Ishikawa (cell line): ENCODE measurements at regions not wholly inside any gene's neighbourhood (a gene's known extent, or its start where the extent isn't known, plus 50 kb on each side); places are given as distances from the start of the nearest gene placed in this dataset.

Experiments
- CEBPB ChIP-seq: IDR thresholded peaks from 2 replicates; pipeline ENCODE4 v1.6.1; 2012
- CREB1 ChIP-seq: IDR thresholded peaks from 2 replicates; pipeline ENCODE4 v1.6.1; 2012; ENCODE audit warnings: low read depth
- EGR1 ChIP-seq: IDR thresholded peaks from 2 replicates; pipeline ENCODE4 v1.6.1; 2012
- EP300 ChIP-seq: IDR thresholded peaks from 2 replicates; pipeline ENCODE4 v1.6.1; 2012; ENCODE audit warnings: borderline replicate concordance
- FOXM1 ChIP-seq: IDR thresholded peaks from 2 replicates; pipeline ENCODE4 v1.6.1; 2012; ENCODE audit warnings: low read depth, borderline replicate concordance
- RAD21 ChIP-seq: IDR thresholded peaks from 2 replicates; pipeline ENCODE4 v1.6.1; 2012; ENCODE audit warnings: low read depth
- TAF1 ChIP-seq: IDR thresholded peaks from 2 replicates; pipeline ENCODE4 v1.6.1; 2012; ENCODE audit warnings: low read depth, mild to moderate bottlenecking
- TCF12 ChIP-seq: IDR thresholded peaks from 2 replicates; pipeline ENCODE4 v1.6.1; 2012; ENCODE audit warnings: low read depth
- ZBTB7A ChIP-seq: IDR thresholded peaks from 2 replicates; pipeline ENCODE4 v1.6.1; 2012; ENCODE audit warnings: low read depth
- TF ChIP-seq, protein P1 (sequence below): IDR thresholded peaks from 2 replicates; pipeline ENCODE4 v1.6.1; 2012
- TF ChIP-seq, protein P2 (sequence below): IDR thresholded peaks from 2 replicates; pipeline ENCODE4 v1.6.1; 2012; ENCODE audit warnings: low read depth, mild to moderate bottlenecking

DNA sequence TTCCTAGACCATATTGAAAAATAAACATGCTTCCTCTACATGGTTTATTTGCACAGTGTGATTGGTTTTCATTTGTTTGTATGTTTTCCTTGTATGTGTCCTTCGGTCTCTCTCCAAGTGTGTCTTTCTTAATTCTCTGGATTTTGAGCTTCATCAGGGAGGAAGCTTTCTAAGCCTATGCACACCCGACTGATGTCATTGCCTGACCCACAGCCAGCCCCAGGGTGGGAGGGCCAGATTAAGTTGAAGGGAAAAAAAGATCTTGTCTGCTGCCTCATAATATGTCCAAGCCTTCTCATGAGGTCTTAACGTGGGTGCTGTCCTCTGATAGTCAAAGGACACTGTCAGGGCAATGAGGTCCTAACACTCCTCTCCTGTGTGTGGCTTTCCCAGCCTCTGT is 115.2 kb downstream of the MARCHF4 start:
- TF ChIP-seq TAF1 (no peak), FOXM1 (no peak), TCF12 (no peak), EP300 (no peak), EGR1 (no peak), RAD21 (no peak), ZBTB7A (no peak), CEBPB (no peak), CREB1 (no peak)
- TF ChIP-seq, protein P1, sequence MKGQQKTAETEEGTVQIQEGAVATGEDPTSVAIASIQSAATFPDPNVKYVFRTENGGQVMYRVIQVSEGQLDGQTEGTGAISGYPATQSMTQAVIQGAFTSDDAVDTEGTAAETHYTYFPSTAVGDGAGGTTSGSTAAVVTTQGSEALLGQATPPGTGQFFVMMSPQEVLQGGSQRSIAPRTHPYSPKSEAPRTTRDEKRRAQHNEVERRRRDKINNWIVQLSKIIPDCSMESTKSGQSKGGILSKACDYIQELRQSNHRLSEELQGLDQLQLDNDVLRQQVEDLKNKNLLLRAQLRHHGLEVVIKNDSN, result no peak
- TF ChIP-seq, protein P2, sequence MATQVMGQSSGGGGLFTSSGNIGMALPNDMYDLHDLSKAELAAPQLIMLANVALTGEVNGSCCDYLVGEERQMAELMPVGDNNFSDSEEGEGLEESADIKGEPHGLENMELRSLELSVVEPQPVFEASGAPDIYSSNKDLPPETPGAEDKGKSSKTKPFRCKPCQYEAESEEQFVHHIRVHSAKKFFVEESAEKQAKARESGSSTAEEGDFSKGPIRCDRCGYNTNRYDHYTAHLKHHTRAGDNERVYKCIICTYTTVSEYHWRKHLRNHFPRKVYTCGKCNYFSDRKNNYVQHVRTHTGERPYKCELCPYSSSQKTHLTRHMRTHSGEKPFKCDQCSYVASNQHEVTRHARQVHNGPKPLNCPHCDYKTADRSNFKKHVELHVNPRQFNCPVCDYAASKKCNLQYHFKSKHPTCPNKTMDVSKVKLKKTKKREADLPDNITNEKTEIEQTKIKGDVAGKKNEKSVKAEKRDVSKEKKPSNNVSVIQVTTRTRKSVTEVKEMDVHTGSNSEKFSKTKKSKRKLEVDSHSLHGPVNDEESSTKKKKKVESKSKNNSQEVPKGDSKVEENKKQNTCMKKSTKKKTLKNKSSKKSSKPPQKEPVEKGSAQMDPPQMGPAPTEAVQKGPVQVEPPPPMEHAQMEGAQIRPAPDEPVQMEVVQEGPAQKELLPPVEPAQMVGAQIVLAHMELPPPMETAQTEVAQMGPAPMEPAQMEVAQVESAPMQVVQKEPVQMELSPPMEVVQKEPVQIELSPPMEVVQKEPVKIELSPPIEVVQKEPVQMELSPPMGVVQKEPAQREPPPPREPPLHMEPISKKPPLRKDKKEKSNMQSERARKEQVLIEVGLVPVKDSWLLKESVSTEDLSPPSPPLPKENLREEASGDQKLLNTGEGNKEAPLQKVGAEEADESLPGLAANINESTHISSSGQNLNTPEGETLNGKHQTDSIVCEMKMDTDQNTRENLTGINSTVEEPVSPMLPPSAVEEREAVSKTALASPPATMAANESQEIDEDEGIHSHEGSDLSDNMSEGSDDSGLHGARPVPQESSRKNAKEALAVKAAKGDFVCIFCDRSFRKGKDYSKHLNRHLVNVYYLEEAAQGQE, result no peak
